GM19395 (cell line): ENCODE measurements at regions not wholly inside any gene's neighbourhood (a gene's known extent, or its start where the extent isn't known, plus 50 kb on each side); places are given as distances from the start of the nearest gene placed in this dataset.
"Not testable (repeated sequence)": the region's sequence is repeated elsewhere in the genome, so short reads cannot be mapped to it uniquely, and the experiment has no call there.

Experiments used
- ATAC-seq: cut with Tn5 transposase; IDR thresholded peaks from one replicate; pipeline ENCODE4 v1.9.1; 2021; ENCODE audit warnings: mild to moderate bottlenecking, moderate library complexity; ENCODE audit not compliant: unreplicated experiment

DNA sequence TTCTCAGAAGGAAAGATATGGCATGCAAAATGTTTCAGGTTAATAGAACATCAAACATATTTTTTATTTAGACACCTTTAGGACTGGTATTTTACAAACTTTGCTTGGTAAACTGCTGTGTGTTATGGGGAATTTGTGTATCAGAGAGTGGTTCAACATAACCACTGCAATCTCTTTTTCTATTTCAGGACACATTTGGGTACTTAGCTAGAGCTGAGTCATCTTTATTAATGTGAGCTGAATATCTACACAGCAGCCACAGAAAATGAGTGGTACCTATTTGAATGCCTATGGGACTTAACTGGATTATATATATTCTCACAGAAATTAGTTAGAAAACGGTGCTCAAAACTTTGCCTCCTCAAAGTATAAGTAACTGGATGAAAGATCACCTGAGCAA is 179.8 kb downstream of the SPDYE17 start:
- not testable (repeated sequence) for ATAC-seq

DNA sequence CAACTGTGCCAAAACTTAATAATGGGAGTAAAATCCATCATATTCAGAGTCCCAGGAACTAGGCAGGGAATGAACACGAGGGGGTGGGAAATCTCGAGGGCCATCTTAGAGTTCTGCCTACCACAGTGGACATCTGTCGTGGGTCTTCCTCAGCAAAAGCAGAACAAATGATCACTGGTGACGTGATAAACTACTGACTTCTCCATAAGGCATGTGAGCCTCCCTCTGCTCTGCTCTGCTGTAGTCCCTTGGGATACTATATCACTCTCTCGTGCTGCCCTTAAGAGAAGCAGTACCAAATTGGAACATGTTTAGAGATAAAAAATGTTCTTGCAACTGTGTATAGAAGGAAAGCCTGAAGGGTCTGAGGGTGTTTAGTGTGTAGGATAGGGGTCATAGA is 180.5 kb downstream of the SPDYE17 start:
- not testable (repeated sequence) for ATAC-seq

GRCh38 chr7:76849887-76850563 is 182.1 kb downstream of the SPDYE17 start:
- not testable (repeated sequence) for ATAC-seq

- ATAC-seq, result not testable (repeated sequence)
These were observed 192.3 kb downstream of the SPDYE17 start for GRCh38 chr7:76839879-76840278.

DNA sequence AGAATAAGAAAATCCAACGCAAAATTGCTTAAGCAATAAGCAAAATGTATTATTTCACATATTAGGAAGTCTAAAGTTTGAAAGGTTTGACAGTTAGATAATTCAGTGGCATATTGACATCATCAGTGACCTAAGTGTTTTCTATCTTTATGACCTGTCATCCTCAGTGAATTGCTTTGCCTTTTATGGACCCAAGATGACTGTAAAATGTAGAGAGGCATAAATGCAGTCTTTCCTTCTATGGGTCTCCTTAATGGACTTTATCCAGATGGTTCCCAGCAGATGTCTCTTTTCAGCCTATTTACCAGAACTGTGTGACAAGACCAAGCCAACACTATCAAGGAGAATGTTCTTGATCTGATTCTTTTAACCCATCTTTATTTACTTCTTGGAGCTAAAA is 192.9 kb downstream of the SPDYE17 start:
- not testable (repeated sequence) for ATAC-seq

DNA sequence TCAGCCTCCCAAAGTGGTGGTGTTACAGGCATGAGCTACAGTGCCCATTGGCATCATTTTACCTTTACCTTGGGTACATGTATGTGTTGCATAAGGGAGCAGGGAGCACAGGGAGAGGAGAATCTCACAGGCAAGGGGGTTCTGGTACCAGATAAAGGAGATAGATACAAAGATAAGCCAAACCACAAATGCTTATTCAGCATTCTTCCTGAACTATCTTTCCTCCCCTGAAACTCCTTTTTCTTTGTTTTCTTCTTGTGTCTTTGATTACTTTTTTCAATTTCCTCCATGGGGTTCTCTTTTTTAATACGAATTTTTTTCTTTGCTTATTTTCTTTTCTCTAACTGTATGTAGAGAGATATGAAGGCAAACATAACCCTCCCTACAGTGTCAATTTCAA is 193.8 kb downstream of the SPDYE17 start:
- not testable (repeated sequence) for ATAC-seq

DNA sequence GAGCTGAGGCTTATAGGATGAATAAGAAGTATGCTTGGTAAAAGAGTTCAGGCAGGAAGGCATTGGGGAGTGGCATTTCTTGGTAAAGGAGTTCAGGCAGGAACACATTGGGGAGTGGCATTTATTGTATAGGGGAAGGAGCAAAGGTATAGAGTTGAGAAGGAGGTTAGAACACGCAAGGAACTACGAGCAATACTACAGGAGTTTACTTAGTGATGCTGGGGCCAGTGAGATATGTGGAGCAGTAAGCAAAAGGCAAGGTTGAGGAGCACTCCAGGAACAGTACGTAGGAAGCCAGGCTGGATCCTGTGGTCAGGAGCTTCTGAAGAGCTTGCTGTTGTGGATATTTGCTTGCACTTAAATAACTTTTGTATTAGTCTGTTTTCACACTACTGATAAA is 202.2 kb upstream of the POMZP3 start:
- ATAC-seq, result not testable (repeated sequence)

GRCh38 chr7:76826181-76826580 is 199.1 kb upstream of the POMZP3 start:
- not testable (repeated sequence) for ATAC-seq

DNA sequence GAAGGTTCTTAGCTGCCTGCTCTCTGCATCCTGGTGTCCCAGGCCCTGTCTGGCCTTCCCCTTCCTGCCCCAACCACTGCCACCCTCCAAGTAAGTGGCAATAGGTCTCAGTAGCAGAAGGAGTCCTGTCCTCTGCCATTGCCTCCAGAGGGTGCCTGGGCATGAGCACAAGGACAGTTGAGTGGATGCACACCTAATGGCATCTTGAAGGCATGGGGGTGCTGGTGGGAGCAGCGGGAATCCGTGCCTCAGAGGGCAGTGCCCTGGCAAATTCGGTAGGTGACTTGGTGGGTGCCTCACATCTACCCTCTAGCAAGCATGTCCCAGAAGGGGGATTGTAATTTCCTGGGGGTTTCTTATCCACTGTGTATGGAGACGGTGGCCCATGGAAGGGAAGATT is 182.8 kb upstream of the POMZP3 start:
- not testable (repeated sequence) for ATAC-seq

DNA sequence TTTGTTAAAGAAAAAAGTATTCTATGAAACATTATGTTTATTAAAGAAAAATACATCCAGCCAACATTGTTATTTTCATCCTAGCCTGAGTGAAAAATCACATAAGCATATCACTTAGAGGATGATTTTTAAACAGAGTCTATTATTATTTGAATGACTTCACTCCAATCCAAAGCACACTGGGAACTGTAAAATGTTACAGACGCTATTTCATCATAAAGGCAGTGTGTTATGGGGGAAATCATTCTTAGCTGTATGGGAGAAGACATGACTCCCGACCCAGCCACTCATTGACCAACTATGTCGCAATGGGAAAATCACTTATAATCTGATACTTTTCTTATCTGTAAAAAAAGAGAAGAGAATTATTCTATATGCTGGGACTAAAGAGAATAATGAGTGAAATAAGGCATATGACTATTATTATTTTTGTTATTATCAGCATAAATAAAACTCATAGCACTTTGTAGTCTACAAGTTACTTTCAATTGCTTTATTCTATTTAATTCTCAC is 180.6 kb upstream of the POMZP3 start:
- ATAC-seq, result not testable (repeated sequence)

DNA sequence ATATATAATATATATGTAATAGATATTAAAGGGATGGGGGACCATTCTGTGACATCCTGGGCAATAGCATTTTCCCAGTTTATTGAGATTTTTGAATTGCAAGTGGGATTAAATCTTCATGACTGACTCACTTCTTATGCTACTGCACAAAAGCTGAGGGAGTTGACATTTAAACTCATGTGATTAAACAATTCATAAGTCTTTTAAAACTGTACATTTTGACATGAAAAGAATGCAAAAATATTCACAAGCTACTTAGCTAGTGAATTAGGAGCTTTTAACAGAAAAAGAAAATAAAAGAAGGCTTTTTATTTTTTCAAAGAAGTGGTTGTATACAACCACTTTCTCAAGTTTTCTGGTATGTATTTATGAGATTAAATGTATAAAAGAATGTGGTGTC is 179.4 kb upstream of the POMZP3 start:
- not testable (repeated sequence) for ATAC-seq

DNA sequence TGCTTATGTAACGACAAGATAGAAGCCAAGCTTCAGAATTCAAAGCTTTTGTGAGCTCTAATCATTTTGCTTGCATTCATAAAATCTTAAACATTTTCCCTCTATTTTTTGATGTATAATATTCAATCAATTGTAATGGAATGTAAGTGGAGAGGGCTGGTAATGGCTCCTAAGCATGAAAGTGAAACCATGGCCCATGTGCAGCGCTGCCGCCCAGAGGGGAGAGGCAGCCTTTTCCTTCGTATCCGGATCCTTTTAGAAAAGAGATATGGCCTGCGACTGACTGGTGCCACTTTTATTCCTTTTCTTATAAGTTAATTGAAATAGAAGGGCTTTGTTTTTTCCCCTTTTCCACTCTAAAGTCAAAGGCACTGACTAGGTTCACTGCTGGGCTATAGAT is 178.9 kb upstream of the POMZP3 start:
- ATAC-seq, result not testable (repeated sequence)

GRCh38 chr7:76805262-76805661 is 178.2 kb upstream of the POMZP3 start:
- ATAC-seq, result not testable (repeated sequence)

DNA sequence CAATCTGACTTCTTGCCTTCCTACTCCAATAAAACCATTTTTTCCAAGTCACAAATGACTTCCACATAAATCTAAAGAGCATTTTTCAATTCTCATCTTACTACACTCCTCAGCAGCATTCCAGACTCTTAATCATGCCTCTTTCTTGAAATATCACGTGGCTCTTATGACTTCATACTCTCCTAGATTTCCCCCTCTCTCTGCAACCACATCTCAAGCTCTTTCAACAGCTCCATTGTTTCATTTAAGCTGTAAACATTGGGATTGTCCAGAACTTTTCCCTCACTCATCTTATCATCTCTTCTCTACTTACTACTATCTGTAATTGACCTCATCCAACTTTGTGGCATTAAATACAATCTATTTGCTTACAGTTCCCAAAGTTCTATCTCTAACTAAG is 170.6 kb upstream of the POMZP3 start:
- ATAC-seq, result not testable (repeated sequence)

- ATAC-seq, result not testable (repeated sequence)
These were observed 153.6 kb upstream of the POMZP3 start for GRCh38 chr7:76780693-76781092.

GRCh38 chr7:76774279-76774678 is 147.2 kb upstream of the POMZP3 start:
- ATAC-seq, result not testable (repeated sequence)

DNA sequence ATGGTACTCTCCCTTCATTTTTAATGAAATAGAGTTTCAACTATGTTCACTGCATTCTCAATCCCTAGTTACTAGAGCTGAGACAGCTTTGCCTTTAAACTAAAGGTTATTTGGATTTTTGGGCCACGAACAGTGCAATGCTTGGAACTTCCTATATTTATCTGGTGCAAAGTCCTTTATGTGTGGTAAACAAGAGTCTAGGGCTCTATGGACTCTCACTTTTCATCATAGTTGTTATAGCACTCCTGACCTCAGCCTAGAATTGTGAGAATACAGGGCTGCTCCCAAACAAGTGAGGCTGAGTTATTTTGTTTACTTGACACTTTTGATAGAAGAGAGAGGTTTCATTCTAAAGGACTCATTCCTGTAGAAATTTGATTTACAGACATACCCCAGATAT is 144.9 kb upstream of the POMZP3 start:
- not testable (repeated sequence) for ATAC-seq

- ATAC-seq, result not testable (repeated sequence)
These were observed 136.9 kb upstream of the POMZP3 start for GRCh38 chr7:76763977-76764376.

GRCh38 chr7:76760546-76761220 is 133.6 kb upstream of the POMZP3 start:
- ATAC-seq, result not testable (repeated sequence)

DNA sequence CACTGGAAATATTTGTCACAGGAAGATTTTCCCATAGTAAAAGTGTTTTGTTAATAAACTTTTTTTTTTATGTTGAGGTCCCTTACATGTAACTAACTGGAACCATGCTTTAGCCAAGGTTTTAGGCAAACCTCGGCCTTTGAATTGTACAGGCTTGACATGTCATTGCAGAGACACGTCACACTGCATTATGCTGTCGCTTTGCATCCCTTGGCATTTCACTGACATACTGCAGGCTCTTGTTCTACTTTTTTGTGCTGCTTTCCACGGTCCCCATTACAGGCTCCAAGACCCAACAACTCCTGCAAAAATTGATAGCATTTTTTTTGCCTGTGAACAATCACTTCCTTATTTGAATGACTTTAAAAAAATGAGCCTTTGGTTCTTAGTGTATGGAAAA is 112.5 kb upstream of the POMZP3 start:
- not testable (repeated sequence) for ATAC-seq

- ATAC-seq, result not testable (repeated sequence)
These were observed 109.6 kb upstream of the POMZP3 start for GRCh38 chr7:76736724-76737123.

- not testable (repeated sequence) for ATAC-seq
These were observed 109.0 kb upstream of the POMZP3 start for GRCh38 chr7:76736091-76736490.
